NCI-H82 treated with DMSO at 0.1 percent for 48 hours (cell line): ENCODE measurements at regions not wholly inside any gene's neighbourhood (a gene's known extent, or its start where the extent isn't known, plus 50 kb on each side); places are given as distances from the start of the nearest gene placed in this dataset.
"Not testable (repeated sequence)": the region's sequence is repeated elsewhere in the genome, so short reads cannot be mapped to it uniquely, and the experiment has no call there.

ENCODE experiments used
- DNase-seq: peaks from one replicate; lab custom pipeline; 2025; ENCODE audit not compliant: unreplicated experiment; lab: John Stamatoyannopoulos, UW

GRCh38 chr7:96562458-96562857, 147.2 kb downstream of the SEM1 start:
- DNase-seq = no peak

- no peak for DNase-seq
These were observed 147.8 kb downstream of the SEM1 start for GRCh38 chr7:96561892-96562291.

- no peak for DNase-seq
These were observed 151.1 kb downstream of the SEM1 start for GRCh38 chr7:96558530-96558929.

- no peak for DNase-seq
These were observed 151.6 kb downstream of the SEM1 start for GRCh38 chr7:96558093-96558492.

- DNase-seq = not testable (repeated sequence)
These were observed 152.0 kb downstream of the SEM1 start for GRCh38 chr7:96557598-96557997.

- DNase-seq = no peak
These were observed 161.0 kb downstream of the SEM1 start for GRCh38 chr7:96548664-96549063.

GRCh38 chr7:96547371-96547811, 162.3 kb downstream of the SEM1 start:
- no peak for DNase-seq

- no peak for DNase-seq
These were observed 163.2 kb downstream of the SEM1 start for GRCh38 chr7:96546426-96546825.

GRCh38 chr7:96539471-96539870, 170.2 kb downstream of the SEM1 start:
- DNase-seq = no peak

GRCh38 chr7:96538632-96539031, 171.0 kb downstream of the SEM1 start:
- DNase-seq = no peak

GRCh38 chr7:96534221-96534620, 175.4 kb downstream of the SEM1 start:
- no peak for DNase-seq

- DNase-seq = no peak
These were observed 177.2 kb downstream of the SEM1 start for GRCh38 chr7:96532428-96532935.

GRCh38 chr7:96531331-96531730, 178.3 kb downstream of the SEM1 start:
- DNase-seq = no peak

GRCh38 chr7:96530786-96531185, 178.9 kb downstream of the SEM1 start:
- no peak for DNase-seq

- DNase-seq = no peak
These were observed 182.4 kb downstream of the SEM1 start for GRCh38 chr7:96527133-96527827.

GRCh38 chr7:96526496-96526895, 183.2 kb downstream of the SEM1 start:
- no peak for DNase-seq

GRCh38 chr7:96521068-96521894, 188.4 kb downstream of the SEM1 start:
- no peak for DNase-seq

- no peak for DNase-seq
These were observed 186.5 kb upstream of the SLC25A13 start for GRCh38 chr7:96508371-96508770.

- DNase-seq = no peak
These were observed 181.7 kb upstream of the SLC25A13 start for GRCh38 chr7:96503597-96503996.

GRCh38 chr7:96501318-96501717, 179.4 kb upstream of the SLC25A13 start:
- no peak for DNase-seq

GRCh38 chr7:96499532-96499931, 177.6 kb upstream of the SLC25A13 start:
- DNase-seq = no peak

GRCh38 chr7:96497567-96497966, 175.7 kb upstream of the SLC25A13 start:
- no peak for DNase-seq
